ENCODE measurements at regions not wholly inside any gene's neighbourhood (a gene's known extent, or its start where the extent isn't known, plus 50 kb on each side); places are given as distances from the start of the nearest gene placed in this dataset.

- no peak for DNase-seq
These were observed 91.5 kb upstream of the VASH1 start for GRCh38 chr14:76669770-76670169.

GRCh38 chr14:76672123-76672522, 89.1 kb upstream of the VASH1 start:
- DNase-seq: no peak

GRCh38 chr14:76673261-76673660, 88.0 kb upstream of the VASH1 start:
- no peak for DNase-seq

- no peak for DNase-seq
These were observed 86.2 kb upstream of the VASH1 start for GRCh38 chr14:76675046-76675445.

GRCh38 chr14:76676539-76676938, 84.7 kb upstream of the VASH1 start:
- DNase-seq: no peak

- no peak for DNase-seq
These were observed 83.6 kb upstream of the VASH1 start for GRCh38 chr14:76677534-76678145.

- DNase-seq: no peak
These were observed 82.9 kb upstream of the VASH1 start for GRCh38 chr14:76678244-76678800.

- no peak for DNase-seq
These were observed 78.9 kb upstream of the VASH1 start for GRCh38 chr14:76682367-76682766.

DNA sequence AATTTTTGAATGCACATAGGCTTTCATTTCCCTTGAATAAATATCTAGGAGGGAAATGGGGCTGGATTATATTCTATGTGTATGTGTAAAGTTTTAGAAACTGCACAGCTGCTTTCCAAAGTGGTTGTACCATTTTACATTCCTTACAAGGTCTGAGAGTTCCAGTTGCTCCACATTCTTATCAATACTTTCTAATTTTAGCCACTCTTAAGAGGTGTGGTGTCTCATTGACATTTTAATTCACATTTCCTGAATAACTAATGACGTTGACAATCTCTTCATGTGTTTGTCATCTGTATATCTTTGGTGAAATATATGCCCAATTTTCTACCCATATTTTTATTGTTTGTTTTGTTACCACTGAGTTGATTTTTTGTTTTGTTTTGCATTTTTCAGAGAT, 74.6 kb upstream of the VASH1 start:
- no peak for DNase-seq

GRCh38 chr14:76687611-76688382, 73.5 kb upstream of the VASH1 start:
- no peak for DNase-seq

- no peak for DNase-seq
These were observed 72.9 kb upstream of the VASH1 start for GRCh38 chr14:76688383-76688671.

GRCh38 chr14:76690502-76691105, 70.7 kb upstream of the VASH1 start:
- DNase-seq: no peak

DNA sequence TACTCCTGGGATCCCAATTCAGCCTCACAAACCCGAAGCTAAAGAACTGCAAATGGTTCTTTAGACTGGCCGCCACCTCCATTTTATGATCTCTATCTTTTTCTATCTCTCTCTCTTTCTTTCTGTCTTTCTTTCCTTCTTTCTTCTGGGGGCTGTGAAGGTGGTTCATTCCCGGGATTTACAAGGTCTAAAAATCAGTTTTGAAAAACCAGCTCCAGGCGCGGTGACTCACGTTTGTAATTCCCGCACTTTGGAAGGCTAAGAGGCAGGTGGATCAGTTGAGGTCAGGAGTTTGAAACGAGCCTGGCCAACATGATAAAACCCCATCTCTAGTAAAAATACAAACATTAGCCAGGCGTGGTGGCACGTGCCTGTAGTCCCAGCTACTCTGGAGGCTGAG, 67.2 kb upstream of the VASH1 start:
- DNase-seq: no peak

DNA sequence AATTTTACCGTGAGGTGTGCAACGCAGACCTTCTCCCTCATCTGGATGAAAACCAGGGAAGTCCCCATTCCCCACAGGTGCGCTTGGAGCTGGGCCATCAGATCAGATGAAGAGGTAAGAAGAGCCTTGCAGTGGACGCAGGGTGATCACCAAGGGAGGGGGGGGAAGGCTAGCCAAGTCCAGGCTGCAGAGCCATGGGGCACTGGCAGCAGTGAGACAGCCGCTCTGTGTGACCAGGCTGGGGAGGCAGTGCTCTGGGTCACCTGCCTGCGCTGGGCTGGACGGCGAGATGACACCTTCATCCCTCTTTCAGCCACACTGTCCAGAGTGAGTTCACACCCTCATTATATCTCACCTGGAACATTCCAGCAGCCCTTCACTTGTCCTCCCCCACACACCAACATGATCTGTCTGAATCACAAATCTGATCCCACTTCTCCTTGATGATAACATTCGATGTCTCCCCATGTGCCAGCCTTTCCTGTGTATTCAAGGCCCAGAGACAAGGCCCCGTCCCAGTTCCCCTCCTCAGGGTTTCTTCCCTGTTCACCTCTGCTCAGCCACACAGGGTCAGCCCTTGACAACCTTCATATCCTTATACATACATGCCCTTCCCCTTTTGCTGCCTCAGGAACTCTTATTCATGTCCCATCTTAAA, 65.9 kb upstream of the VASH1 start:
- no peak for DNase-seq

GRCh38 chr14:76696361-76696760, 64.9 kb upstream of the VASH1 start:
- DNase-seq: no peak

DNA sequence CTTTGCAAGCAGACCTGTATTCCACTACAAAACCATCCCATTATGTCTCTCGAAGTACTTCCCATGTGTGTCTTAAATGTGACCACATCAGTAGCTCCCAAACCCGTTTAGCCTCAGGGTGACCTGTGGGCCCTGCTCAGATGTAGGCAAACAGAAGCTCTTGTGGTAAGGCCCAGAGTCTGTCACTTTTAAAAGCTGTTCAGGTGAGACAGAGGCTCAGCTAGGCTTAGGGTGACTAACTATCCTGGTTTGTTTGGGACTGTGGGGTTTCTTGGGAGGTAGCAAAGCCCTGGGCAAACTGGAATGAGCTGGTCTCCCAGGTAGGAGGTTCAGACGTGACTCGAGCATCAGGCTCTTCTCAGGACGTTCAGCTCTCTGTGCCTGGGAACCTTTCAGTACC, 64.5 kb upstream of the VASH1 start:
- no peak for DNase-seq

DNA sequence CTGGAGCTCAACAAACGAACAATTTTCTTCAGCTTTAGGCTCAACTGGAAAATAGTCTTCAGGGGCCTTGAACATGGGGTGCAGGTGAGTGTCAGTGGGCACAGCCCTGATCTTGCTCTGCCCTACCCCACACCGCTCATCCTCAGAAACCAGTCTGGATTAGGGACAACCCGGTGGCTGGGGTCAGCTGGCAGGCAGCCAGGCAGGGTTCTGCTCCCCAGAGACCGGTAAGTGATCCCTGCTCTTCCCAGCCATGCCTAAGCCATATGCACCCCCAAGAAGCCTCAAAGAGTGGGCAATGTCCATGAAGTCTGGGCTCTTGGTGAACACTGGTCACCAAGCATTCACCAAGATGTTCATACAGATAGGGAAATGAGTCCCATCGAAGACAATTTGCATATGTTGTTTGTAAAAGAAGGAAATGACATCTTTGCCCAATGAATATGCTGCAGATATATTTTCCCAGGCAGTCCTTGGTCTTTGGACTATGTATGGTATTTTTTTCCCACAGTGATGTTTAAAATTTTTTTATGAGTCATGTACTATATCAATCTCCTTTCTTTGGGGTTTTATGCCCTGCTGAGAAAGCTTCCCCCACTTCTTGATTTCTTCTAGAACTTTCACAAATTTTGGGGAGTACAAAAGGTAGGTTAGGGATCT, 63.9 kb upstream of the VASH1 start:
- no peak for DNase-seq

DNA sequence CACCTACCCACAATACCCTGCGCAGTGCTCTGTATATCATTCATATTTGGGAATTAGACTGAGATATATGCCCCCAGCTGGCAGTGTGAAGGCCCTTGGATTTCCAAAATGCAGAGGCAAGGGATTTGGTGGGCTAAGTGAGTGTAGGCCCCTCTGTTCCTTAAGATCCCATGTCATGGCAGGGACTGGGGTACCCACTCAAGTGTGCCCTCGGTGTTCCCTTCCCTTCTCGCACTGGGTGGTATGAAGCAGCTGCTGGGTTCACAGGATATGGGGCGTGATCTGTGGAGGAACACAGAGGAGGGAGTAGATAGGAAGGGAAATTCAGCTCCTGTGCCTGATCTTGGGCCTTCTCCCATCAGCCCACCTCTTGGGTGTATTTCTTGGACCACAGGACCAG, 63.1 kb upstream of the VASH1 start:
- no peak for DNase-seq

GRCh38 chr14:76698631-76699030, 62.6 kb upstream of the VASH1 start:
- no peak for DNase-seq

- DNase-seq: no peak
These were observed 61.9 kb upstream of the VASH1 start for GRCh38 chr14:76699209-76699938.

GRCh38 chr14:76699939-76700590, 61.2 kb upstream of the VASH1 start:
- DNase-seq: no peak

DNA sequence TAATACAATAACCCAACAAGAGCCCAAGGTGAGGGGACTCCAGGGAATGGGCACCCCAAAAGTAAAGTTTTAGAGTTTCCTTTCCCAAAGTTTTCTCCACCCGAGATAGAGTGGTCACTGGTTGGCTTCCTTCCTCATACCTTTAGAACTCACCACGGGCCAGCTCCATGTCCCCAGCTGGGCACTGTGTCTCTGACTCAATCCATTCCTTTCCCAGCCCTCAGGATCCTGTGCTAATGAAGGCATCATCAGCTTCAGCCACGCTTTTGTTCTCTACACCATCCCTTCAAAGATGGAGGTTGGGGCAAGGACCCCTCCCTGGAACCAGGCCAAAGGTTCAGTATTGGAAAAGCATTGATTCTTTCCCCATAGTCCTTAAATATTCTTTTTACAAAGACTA, 59.8 kb upstream of the VASH1 start:
- DNase-seq: no peak
